ENCODE measurements at regions not wholly inside any gene's neighbourhood (a gene's known extent, or its start where the extent isn't known, plus 50 kb on each side); places are given as distances from the start of the nearest gene placed in this dataset.

GRCh38 chr3:10676905-10677304 is 139.1 kb upstream of the SLC6A11 start:
- no peaks in the 10 kb centered on the region for H3K36me3 ChIP-seq
- intact Hi-C loops (cut with DNase I), result no loop called here
- no peak overlapping the region for H3K4me3 ChIP-seq
- DNase-seq, result no peak
- H3K4me1 ChIP-seq, result peaks cover 0 to 11% (median 9%) of the 10 kb centered on the region in 4 donors
- peaks cover 0 to 29% (median 11%) of the 10 kb centered on the region in 3 donors for H3K27me3 ChIP-seq
- TF ChIP-seq EP300 (IDR thresholded peaks at IDR 0.05) (no peak), CTCF (IDR thresholded peaks at IDR 0.05) (no peak), POLR2AphosphoS5 (IDR thresholded peaks at IDR 0.05) (no peak), POLR2A (IDR thresholded peaks at IDR 0.05) (no peak)
- H3K9me3 ChIP-seq, result no peaks in the 10 kb centered on the region
- 34 to 76% methylated on average over 1 of the region's 1 CpG for WGBS, 2 donors
- H3K27ac ChIP-seq, result no peak overlapping the region

GRCh38 chr3:10678796-10679376 is 137.1 kb upstream of the SLC6A11 start:
- Histone ChIP-seq H3K4me3 (no peak overlapping the region), H3K27me3 (peaks cover 0 to 29% (median 11%) of the 10 kb centered on the region in 3 donors), H3K4me1 (no peaks in the 10 kb centered on the region), H3K27ac (no peak overlapping the region), H3K9me3 (no peaks in the 10 kb centered on the region), H3K36me3 (no peaks in the 10 kb centered on the region)
- TF ChIP-seq CTCF (IDR thresholded peaks at IDR 0.05), result no peak
- TF ChIP-seq EP300 (IDR thresholded peaks at IDR 0.05), result no peak
- no peak for TF ChIP-seq POLR2A (IDR thresholded peaks at IDR 0.05)
- TF ChIP-seq POLR2AphosphoS5 (IDR thresholded peaks at IDR 0.05), result no peak
- 26 to 64% methylated on average over 2 of the region's 2 CpGs for WGBS, 2 donors
- intact Hi-C loops (cut with DNase I), result no loop called here
- no peak for DNase-seq

- Histone ChIP-seq H3K9me3 (no peaks in the 10 kb centered on the region), H3K36me3 (no peaks in the 10 kb centered on the region), H3K4me1 (no peaks in the 10 kb centered on the region), H3K27ac (no peak overlapping the region), H3K27me3 (peaks cover 0 to 29% (median 3%) of the 10 kb centered on the region in 3 donors), H3K4me3 (no peak overlapping the region)
- no peak for DNase-seq
- TF ChIP-seq CTCF (IDR thresholded peaks at IDR 0.05) (no peak), POLR2A (IDR thresholded peaks at IDR 0.05) (no peak), POLR2AphosphoS5 (IDR thresholded peaks at IDR 0.05) (no peak), EP300 (IDR thresholded peaks at IDR 0.05) (no peak)
- intact Hi-C loops (cut with DNase I), result no loop called here
- 87 to 90% methylated on average over 7 of the region's 7 CpGs for WGBS, 2 donors
Measured at GRCh38 chr3:10680796-10681195, 135.2 kb upstream of the SLC6A11 start.

GRCh38 chr3:10682692-10683091 is 133.3 kb upstream of the SLC6A11 start:
- Histone ChIP-seq H3K4me3 (no peak overlapping the region), H3K27ac (no peak overlapping the region), H3K4me1 (no peaks in the 10 kb centered on the region), H3K36me3 (no peaks in the 10 kb centered on the region), H3K27me3 (peaks cover 0 to 16% (median 3%) of the 10 kb centered on the region in 3 donors), H3K9me3 (no peaks in the 10 kb centered on the region)
- WGBS, 2 donors, result 34 to 64% methylated on average over 4 of the region's 4 CpGs
- intact Hi-C loops (cut with DNase I), result no loop called here
- TF ChIP-seq EP300 (IDR thresholded peaks at IDR 0.05), result no peak
- TF ChIP-seq CTCF (IDR thresholded peaks at IDR 0.05), result no peak
- TF ChIP-seq POLR2A (IDR thresholded peaks at IDR 0.05), result no peak
- TF ChIP-seq POLR2AphosphoS5 (IDR thresholded peaks at IDR 0.05), result no peak
- no peak for DNase-seq

- H3K36me3 ChIP-seq, result no peaks in the 10 kb centered on the region
- no peak for DNase-seq
- TF ChIP-seq EP300 (IDR thresholded peaks at IDR 0.05) (no peak), CTCF (IDR thresholded peaks at IDR 0.05) (no peak), POLR2A (IDR thresholded peaks at IDR 0.05) (no peak), POLR2AphosphoS5 (IDR thresholded peaks at IDR 0.05) (no peak)
- H3K9me3 ChIP-seq, result no peaks in the 10 kb centered on the region
- no peak overlapping the region for H3K27ac ChIP-seq
- intact Hi-C loops (cut with DNase I), result no loop called here
- no peak overlapping the region for H3K4me3 ChIP-seq
- 0% methylated on average over 1 of the region's 1 CpG for WGBS, 2 donors
- H3K27me3 ChIP-seq, result peaks cover 0 to 16% (median 3%) of the 10 kb centered on the region in 3 donors
- no peaks in the 10 kb centered on the region for H3K4me1 ChIP-seq
Measured at GRCh38 chr3:10683106-10683505, 132.9 kb upstream of the SLC6A11 start.
